ENCODE measurements at regions not wholly inside any gene's neighbourhood (a gene's known extent, or its start where the extent isn't known, plus 50 kb on each side); places are given as distances from the start of the nearest gene placed in this dataset.

GRCh38 chr20:39756828-39757227 lies 794.7 kb downstream of the DHX35 start:
- Mint-ChIP-seq H3K4me1 (ENCODE audit: low read depth) (peaks cover 7% of the 10 kb centered on the region), H3K9me3 (ENCODE audit: low read depth) (no peaks in the 10 kb centered on the region), H3K36me3 (ENCODE audit: insufficient read depth) (no peaks in the 10 kb centered on the region), H3K4me3 (ENCODE audit: low read depth) (no peak overlapping the region), H3K27ac (no peak overlapping the region), H3K27me3 (no peaks in the 10 kb centered on the region)
- no peak for TF ChIP-seq CTCF (IDR thresholded peaks at IDR 0.05; ENCODE audit: unreplicated experiment)
- no peak for DNase-seq (ENCODE audit: low spot score, unreplicated experiment)

- no peak overlapping the region for H3K27ac Mint-ChIP-seq
- no peak for TF ChIP-seq CTCF (IDR thresholded peaks at IDR 0.05; ENCODE audit: unreplicated experiment)
- H3K9me3 Mint-ChIP-seq (ENCODE audit: low read depth): no peaks in the 10 kb centered on the region
- H3K4me1 Mint-ChIP-seq (ENCODE audit: low read depth): peaks cover 6% of the 10 kb centered on the region
- no peak overlapping the region for H3K4me3 Mint-ChIP-seq (ENCODE audit: low read depth)
- H3K27me3 Mint-ChIP-seq: no peaks in the 10 kb centered on the region
- DNase-seq (ENCODE audit: low spot score, unreplicated experiment): no peak
- no peaks in the 10 kb centered on the region for H3K36me3 Mint-ChIP-seq (ENCODE audit: insufficient read depth)
Observed at GRCh38 chr20:39756369-39756768, 794.2 kb downstream of the DHX35 start.

- Mint-ChIP-seq H3K4me1 (ENCODE audit: low read depth) (peaks cover 6% of the 10 kb centered on the region), H3K36me3 (ENCODE audit: insufficient read depth) (peaks cover 1% of the 10 kb centered on the region), H3K27me3 (no peaks in the 10 kb centered on the region), H3K27ac (no peak overlapping the region), H3K9me3 (ENCODE audit: low read depth) (peaks cover 19% of the 10 kb centered on the region), H3K4me3 (ENCODE audit: low read depth) (no peak overlapping the region)
- no peak for TF ChIP-seq CTCF (IDR thresholded peaks at IDR 0.05; ENCODE audit: unreplicated experiment)
- no peak for DNase-seq (ENCODE audit: low spot score, unreplicated experiment)
Observed at GRCh38 chr20:39752262-39752876, 790.2 kb downstream of the DHX35 start.

- Mint-ChIP-seq H3K9me3 (ENCODE audit: low read depth) (peaks cover 19% of the 10 kb centered on the region), H3K36me3 (ENCODE audit: insufficient read depth) (peaks cover 1% of the 10 kb centered on the region), H3K4me3 (ENCODE audit: low read depth) (no peak overlapping the region), H3K27me3 (no peaks in the 10 kb centered on the region), H3K27ac (no peak overlapping the region), H3K4me1 (ENCODE audit: low read depth) (peaks cover 2% of the 10 kb centered on the region)
- DNase-seq (ENCODE audit: low spot score, unreplicated experiment): no peak
- TF ChIP-seq CTCF (IDR thresholded peaks at IDR 0.05; ENCODE audit: unreplicated experiment): no peak
Observed at GRCh38 chr20:39751557-39752137, 789.5 kb downstream of the DHX35 start.

- Mint-ChIP-seq H3K4me1 (ENCODE audit: low read depth) (no peaks in the 10 kb centered on the region), H3K27ac (no peak overlapping the region), H3K27me3 (no peaks in the 10 kb centered on the region), H3K9me3 (ENCODE audit: low read depth) (peaks cover 19% of the 10 kb centered on the region), H3K4me3 (ENCODE audit: low read depth) (no peak overlapping the region), H3K36me3 (ENCODE audit: insufficient read depth) (peaks cover 1% of the 10 kb centered on the region)
- DNase-seq (ENCODE audit: low spot score, unreplicated experiment): no peak
- TF ChIP-seq CTCF (IDR thresholded peaks at IDR 0.05; ENCODE audit: unreplicated experiment): no peak
Observed at GRCh38 chr20:39745380-39745779, 783.2 kb downstream of the DHX35 start.

Measured in progenitor cell of endocrine pancreas (in vitro differentiated cells).